ENCODE measurements at regions not wholly inside any gene's neighbourhood (a gene's known extent, or its start where the extent isn't known, plus 50 kb on each side); places are given as distances from the start of the nearest gene placed in this dataset.

DNA sequence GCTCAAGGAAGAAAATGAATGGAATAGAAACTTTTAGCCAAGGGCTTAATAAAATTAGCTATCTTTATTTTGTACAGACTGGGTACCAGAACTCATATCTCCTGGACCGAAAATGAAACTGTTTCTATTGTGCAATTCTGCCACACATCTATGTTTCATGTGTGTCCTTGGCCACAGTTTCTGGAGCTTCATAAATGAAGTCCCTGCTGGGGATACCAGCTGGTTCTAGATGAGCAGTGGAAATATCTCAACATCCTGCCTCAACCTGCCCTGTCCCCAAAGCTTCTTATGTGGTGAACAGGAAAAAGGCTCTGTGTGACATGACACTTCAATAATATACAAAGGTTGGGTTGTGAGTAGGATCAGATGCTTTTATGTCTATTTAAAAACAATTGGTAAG, 310.1 kb upstream of the SORCS1 start:
- no peak for DNase-seq

DNA sequence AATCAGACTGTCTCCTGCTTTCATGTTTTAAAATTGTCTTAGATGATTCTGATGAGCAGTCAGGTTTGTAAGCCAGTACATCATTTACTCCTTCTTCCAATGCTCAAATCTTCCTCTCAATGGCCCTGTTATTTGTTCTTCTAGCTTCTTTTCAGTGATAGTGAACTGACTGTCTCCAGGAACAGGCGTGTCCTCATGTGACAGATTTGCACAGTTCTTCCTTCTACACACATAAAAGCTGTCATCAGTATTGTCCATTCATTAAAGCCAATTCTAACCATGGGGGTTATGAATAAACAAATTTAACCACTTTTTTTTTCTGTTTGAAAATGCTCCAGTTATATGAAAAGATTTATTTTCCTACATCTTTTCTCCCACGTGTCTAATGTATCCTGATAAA, 308.7 kb upstream of the SORCS1 start:
- DNase-seq, result no peak

DNA sequence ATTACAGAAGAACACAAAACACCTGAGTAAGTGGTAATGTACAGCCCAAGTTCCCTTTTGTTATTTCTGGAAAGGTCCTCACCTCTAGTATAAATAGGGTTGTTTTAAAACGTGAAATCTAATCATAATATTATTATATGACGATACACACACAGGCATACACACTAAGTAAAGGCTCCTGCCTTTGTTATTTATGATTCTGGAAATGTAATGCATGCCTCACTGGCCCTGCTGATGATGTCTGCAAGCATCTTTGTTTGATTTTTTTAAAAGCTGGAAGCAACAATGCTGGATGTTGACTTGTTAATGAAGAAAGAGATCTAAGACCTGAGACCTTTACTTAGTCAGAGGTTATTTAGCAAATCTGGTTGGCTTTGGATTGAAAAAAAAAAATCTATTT, 307.4 kb upstream of the SORCS1 start:
- DNase-seq, result no peak

DNA sequence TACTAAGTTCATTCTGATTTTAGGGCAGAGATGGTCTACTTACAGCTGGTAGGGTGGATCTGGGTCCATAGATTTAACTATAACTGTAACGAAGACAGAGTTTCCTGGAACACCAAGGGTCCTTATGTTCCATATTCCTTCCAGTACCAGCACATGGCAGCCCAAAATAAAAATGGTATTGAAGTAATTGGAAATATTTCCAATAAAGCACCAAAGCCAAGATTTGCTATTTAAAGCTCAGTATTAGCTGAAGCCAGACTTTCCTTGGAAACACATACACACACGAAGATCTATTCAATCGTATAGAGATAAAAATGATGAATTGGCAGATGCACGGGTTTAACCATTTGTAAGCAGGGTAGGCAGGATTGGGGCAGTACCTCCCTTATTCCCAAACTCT, 289.1 kb upstream of the SORCS1 start:
- DNase-seq, result no peak

DNA sequence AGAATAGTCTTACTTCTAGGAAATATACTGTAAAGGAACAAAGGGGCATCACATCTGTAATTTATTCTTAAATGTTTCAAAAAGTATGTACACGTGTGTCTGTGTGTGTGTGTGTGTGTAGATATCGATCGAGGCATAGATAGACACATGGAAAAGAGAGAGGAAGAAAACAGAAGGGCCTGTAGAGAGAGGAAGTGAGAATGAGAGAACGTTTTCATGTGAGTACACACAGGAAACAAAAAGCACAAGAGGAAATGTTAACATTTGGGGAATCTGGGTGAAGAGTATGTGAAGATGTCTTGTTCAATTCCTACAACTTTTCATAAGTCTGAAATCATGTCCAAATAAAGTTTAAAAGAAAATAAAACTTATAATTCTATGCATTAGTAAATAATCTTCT, 286.5 kb upstream of the SORCS1 start:
- no peak for DNase-seq

DNA sequence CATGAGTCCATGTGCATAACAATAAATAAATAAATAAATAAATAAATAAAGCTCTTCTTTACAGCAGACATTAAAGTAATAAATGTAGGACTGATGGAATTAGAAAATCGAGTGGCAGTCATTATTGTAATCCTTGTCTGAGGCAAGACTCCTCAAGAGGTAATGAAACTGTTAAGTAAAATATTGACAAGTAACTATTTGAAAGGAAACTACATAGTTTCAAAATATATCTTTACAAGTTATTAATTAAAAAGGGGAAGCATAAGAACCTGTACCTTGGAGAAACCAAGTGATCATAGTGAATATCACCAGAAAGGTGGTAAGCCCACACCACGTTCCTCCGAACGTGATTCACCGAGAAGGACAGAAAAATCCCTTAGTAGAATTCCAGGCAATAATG, 285.6 kb upstream of the SORCS1 start:
- no peak for DNase-seq

DNA sequence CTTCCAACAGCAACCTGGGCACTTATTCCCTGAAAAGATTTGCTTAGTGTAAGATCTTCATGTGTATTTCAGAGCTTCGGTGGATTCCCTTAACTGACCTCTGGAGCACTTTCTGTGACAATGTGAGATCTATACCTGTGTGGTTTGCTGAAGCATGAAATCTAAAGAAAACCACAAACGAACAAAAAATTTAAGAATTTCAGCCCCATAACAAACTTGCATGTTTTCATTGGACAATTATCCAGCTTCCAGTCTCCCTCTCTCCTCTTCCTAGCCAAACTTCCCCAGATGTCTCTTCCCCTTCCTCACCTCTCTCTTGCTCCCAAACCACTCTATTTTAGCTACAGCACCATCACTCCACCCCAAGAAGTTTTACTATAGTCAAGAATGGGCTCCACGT, 279.9 kb upstream of the SORCS1 start:
- DNase-seq, result no peak

DNA sequence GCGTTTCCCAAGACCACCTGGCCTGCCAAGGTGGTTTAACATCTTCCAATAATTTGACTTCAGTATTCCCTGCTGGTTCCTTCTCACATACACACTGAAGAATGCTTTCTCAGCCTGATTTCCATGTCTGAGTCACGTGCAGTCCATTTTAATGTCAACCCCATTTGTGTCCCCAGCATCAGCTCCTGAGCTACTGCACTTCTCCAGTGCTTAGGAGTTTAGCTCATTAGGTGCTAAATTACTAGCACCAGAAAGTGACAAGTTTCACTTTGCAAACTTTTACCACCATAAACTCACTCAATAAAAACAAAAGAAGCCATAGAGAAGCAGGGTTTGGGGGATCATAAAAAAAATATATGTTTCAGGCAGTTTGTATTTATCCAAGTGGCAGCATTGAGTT, 279.3 kb upstream of the SORCS1 start:
- DNase-seq, result no peak

DNA sequence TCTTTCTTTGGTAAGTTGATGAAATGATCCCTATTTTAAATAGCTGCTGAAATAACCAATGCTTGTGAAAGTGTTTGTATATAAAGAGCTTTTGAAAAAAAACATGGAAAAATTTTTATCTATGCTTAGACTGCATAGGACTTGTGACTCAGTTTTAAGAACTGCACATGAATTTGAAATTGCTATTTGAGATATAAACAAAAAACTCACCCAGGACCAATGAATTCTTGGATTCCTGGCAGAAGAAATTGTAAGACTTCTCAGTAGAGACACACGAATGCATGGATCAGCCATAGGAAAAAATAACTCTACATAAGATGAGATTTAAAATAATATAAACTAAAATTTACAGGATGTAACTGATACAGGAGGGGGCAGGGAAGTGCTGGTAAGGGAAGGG, 278.8 kb upstream of the SORCS1 start:
- no peak for DNase-seq

DNA sequence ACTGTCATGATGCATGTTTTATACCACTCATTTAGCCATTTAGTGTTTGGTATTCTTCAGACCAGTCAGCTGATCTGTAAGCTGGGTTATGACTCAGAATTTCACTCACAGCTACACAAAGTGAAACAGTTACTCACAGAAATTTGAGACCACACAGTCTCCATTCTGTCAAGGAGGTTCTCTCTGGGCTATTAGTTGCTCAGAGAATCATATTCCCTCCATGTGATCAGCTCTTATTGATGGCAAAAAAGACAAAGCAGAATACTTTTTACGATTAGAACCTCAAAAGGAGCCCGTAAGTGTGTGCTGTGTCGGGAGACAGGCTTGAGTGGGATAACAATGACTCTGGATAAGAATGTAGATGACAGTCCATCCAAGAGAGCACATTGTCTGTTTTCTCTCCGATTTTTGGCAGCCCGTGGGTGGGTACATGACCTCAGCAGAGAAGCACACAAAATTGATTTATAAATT, 277.6 kb upstream of the SORCS1 start:
- DNase-seq, result no peak

DNA sequence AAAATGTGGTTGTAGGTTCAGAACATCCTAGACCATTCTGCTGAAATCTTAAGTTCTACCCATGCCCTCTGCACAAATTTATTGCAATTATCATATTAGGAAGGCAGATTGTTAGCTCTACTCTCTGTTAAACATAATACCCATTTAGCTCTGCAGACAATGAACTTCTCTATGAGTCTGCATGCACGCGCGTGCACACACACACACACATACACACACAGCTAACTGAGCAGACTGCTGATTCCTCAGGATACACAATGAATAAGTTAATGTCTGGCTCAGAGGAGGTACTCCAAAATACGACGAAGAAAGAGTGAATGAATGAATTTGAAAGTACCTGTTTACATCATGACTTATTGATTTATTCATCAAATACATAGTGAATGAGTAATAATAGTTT, 276.2 kb upstream of the SORCS1 start:
- DNase-seq, result no peak

DNA sequence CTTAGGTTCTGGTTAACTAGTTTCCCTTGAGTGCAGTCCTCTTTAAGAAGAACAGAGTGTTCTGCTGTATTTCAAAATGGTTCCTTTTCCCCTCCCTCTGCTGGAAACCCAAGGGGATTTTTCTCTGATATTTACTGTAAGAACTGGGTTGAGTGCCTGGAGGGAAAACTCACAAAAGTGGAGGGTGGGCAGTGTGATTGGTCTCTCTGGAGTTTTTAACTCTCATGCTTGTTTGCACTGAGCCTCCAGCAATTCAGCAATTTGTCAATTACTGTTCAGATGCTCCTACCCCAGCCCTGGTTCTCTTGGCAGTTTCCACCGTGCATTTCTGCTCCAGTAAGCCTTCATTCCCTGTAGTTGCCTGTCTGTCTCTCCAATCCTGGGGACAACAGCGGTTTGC, 273.4 kb upstream of the SORCS1 start:
- DNase-seq, result no peak

DNA sequence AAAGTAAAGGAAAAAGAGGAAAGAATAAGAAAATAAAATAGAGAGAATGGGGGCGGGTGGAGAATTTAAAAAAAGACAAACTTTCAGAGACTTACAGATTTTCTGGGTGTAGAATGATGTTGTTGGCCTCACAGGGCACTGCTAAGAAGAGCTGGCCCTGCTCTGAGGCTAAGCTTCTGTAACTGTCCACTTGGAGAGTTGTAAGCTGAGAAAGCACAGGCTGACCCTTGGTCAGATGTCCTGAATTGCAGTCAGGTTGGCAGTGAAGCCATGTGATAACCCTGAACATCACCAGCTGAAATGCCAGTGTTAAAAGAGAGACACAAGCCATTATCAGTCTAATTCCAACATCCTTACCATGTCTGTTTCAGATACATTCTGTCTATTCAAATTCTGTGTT, 272.1 kb upstream of the SORCS1 start:
- no peak for DNase-seq

DNA sequence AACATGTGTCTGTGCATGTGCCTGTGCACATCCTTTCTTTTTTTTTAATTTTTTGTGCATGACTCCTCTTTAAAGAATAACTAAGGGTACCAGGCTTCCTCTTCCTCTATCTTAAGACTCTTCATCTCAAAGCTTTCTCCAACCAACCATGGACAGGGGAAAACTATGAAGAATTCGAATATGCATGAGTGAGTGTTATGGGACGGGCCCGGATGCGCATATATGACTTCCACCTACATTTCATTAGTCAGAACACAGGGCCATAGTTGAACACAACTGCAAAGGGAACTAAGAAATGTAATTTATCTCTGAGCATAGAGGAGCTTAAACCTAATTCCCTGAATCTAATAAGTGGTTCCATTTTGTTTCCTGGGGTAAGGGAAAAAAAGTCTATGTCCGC, 270.3 kb upstream of the SORCS1 start:
- DNase-seq, result no peak

DNA sequence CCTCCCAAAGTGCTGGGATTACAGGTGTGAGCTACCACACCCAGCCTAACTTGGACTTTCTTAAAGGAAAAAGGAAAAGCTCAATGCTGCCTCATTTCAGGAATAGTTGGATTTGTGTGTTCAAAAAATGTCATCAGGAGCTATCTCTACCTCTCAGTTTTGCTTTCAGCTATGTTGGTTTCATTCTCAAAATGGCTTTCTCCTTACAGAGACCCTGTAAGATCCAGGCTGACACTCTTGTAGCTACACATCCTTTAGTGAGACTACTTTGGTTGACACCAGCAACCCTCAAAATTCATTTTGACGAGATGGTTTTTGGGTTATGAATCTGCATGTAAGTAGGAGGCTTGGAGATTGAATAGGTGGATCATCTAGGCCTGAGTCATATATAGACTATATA, 269.7 kb upstream of the SORCS1 start:
- DNase-seq, result no peak

DNA sequence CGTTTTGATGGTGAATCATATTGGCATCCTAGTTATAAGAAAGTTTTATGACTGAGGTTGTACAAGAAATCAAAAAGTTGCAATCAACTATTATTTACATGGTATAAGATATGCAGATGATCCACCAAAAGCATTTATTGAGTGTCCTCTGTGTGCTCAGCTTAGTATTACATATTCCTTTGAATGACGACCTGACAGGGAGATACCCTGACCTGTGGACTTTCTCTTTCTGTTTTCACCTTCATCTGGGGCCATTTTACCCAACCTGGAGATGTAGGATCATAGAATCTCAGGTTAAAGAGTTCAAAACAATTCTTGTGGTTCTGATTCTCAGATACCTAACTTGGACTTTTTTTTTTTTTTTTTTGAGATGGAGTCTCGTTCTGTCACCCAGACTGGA, 269.1 kb upstream of the SORCS1 start:
- DNase-seq, result no peak

DNA sequence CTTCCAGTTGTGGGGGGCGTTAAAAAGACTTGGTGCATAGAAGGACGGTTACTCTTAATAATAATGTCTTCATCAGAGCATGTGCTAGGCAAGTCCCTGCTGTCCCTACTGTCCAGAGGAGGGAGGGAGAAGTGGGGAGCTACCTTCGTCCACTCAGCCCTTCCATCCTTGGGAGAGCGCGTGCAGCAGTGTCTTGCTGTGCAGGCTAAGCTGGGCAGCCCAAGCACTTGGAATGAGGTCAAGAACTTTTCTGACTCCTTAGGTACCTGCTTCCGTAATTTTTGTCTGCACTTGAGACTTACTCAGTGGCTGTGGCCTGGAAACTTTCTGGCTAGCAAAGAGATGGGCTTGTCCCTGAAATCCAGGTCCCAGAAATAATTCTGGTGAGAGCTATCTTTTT, 265.9 kb upstream of the SORCS1 start:
- DNase-seq, result no peak

DNA sequence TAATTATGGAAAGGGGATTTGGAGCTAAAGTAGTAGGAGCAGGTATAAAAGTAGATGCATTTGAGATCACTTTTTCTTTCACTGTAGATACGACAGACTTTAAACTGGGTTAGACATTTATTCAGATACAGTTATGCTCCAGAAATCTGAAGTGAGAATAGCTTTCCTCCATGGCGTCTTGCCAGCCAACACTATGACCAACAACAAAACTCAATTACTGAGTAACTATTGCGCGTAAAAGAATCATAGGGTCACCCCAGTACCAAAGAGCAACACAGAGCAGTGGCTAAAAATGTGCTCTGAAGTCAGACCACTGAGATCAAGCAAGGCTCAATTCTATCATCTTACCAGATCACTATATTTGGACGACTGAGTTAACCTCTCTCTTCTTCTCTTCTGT, 262.5 kb upstream of the SORCS1 start:
- DNase-seq, result no peak

DNA sequence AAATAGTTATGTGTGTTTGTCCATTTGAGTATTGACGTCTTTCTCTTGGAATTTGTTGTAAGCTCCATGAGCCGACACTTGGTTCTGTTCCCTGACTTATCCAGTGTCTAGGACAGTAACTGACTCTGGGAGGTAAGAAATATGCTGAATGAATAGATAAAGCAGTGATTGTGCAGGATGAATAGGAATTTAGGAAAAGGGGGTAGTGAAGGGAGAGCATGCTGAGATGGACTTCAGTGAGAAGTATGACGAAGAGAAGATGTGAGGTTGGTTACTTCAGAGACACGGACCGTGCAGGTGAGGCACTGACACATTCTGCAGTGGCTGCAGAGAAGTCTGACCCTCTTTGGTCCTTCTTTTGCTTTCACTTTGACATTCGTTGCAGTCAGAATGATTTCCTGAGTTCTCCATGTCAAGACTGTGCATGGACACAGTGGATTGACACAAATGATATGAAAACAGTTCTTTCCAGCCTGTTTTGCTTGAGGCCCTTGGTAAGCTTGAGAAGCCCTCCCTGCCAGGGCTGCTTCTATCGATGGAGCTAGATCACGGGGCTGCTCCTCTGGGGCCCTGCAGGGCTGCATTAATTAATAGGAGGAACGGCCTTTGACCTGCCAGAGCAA, 261.5 kb upstream of the SORCS1 start:
- DNase-seq, result no peak

DNA sequence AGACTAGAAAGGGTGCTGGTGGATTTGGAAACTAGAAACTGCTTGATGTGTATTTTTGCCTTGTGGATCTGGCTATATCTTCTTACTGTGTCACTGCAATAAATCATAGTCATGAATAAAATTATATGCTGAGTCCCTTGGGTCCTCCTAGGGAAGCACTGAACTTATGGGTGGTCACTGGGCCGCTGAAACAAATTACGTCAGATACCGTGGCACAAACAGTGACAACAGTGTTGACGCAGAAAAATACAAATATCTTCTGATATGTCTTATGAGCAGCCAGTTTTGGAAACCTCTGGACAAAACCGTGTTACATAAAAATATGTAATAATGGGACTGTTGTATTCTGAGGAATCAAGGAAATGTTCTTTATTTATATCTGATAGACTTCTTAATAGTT, 260.1 kb upstream of the SORCS1 start:
- DNase-seq, result no peak

DNA sequence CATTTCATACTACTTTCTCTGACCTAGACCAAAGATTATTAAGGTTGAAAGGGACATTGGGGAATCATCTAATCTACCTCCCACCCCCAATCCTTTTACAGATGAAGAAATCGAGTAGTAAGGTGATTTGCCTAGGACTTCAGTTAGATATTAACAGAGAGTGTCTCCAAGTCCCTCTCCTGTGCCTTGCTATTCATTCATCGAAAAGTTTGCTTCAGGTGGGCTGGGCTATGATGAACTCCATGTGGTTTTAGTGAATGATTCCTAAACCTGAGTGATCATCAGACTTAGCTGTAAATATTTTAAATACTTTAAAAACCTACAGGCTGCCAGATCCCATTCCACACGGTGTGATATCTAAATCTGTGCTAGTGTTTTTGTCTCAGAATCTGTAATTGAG, 259.4 kb upstream of the SORCS1 start:
- no peak for DNase-seq

DNA sequence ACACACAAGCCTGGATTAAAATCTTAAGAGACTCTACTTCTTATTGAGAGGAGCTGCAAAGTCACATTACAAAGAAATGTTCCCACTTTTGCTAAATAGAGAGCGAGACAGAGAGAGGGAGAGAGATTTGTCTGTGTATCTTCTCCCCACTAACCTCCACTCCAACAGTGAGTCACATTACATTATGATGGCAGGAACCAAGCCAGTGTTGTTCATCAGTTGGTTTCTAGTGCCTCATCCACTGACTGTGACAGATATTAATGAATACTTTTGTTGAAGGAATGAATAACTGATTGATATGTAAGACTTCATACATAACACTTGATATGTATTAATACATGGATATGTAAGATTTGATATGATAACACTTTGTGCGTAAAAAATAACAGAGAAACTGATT, 258.2 kb upstream of the SORCS1 start:
- DNase-seq, result no peak

DNA sequence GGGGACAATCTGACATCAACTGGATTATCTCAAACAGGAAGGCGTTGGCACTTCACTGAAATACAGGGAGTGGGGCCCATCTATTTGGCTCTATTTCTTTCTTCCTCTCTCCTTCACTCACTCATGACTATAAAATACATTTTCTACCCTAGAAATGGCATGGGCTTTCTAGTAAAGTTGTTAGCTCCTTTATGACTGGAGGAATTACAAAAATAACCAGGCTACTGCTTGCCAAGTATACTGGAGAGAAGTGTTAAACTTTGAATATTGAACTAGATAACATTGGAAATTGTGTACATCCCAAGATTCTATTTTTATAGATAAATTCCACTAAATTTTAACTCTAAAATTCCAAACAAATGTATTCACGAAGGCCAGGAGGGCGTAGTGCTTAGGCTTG, 255.7 kb upstream of the SORCS1 start:
- DNase-seq, result no peak

DNA sequence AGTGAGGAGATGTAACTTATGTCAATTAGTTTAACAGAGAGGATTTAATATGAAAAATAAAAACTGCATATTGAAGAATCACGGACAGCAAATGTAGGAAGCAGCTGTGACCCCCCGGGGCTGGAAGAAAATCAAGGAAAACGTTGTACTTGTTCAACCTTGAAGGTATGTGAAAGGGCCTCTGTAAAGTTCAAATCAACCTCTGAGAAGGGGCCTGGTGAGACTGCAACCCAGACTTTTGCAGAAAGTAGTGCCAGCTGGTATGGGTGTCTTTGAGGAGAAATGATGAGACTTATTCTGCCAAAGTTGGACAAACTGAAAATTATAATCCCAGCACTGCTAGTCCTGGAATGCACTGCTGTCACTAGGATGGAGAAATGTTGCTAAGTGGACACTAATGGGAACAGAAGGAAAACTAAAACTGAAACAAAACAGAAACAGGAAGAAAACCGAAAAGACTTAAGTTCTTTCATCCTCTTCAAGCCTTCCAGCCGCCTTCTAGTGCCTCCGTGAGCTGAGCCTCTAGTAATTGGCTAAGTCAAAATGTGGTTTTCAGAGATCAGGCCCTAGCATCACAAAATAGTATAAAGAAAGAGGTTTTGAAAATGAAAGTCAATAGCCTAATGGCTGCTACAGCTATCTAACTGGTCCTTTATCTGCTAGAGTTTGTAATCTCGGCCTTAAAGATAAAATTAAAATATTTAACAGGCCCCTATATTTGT, 253.7 kb upstream of the SORCS1 start:
- no peak for DNase-seq

DNA sequence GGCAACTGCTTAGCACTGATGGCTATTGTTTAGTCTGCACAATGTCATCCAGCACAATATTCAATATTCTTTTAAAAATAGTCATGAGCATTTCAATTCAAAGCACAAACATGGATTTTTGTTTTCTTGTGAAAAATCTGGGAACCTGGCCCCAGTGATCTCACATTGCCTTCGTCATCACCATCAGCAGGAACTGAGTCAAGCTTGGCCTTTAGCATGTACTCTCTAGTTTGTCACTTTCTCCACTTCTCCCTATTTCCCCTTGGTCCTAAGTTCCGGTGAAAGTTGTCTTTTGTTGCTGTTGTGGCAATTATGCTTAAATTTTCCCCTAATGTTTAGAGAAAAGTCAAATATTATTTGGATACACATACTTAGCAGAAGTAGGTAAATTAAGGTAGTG, 252.9 kb upstream of the SORCS1 start:
- DNase-seq, result no peak
